ENCODE measurements at regions not wholly inside any gene's neighbourhood (a gene's known extent, or its start where the extent isn't known, plus 50 kb on each side); places are given as distances from the start of the nearest gene placed in this dataset.

GRCh38 chr2:33933203-33933602 is 334.1 kb upstream of the FAM98A start:
- H4K20me1 ChIP-seq (ENCODE audit: low read depth), result no peaks in the 10 kb centered on the region
- H3K4me1 ChIP-seq, result no peaks in the 10 kb centered on the region
- no peak overlapping the region for H3K4me2 ChIP-seq
- H3K36me3 Mint-ChIP-seq, result no peaks in the 10 kb centered on the region
- H3K9me3 ChIP-seq (ENCODE audit: low read depth), result no peaks in the 10 kb centered on the region
- H3F3A ChIP-seq (ENCODE audit: low read depth), result no peaks in the 10 kb centered on the region
- H3K4me3 ChIP-seq, result no peak overlapping the region
- H3K4me1 Mint-ChIP-seq, result peaks cover 2% of the 10 kb centered on the region
- no peak overlapping the region for H3K4me3 Mint-ChIP-seq
- TF ChIP-seq, protein P1, sequence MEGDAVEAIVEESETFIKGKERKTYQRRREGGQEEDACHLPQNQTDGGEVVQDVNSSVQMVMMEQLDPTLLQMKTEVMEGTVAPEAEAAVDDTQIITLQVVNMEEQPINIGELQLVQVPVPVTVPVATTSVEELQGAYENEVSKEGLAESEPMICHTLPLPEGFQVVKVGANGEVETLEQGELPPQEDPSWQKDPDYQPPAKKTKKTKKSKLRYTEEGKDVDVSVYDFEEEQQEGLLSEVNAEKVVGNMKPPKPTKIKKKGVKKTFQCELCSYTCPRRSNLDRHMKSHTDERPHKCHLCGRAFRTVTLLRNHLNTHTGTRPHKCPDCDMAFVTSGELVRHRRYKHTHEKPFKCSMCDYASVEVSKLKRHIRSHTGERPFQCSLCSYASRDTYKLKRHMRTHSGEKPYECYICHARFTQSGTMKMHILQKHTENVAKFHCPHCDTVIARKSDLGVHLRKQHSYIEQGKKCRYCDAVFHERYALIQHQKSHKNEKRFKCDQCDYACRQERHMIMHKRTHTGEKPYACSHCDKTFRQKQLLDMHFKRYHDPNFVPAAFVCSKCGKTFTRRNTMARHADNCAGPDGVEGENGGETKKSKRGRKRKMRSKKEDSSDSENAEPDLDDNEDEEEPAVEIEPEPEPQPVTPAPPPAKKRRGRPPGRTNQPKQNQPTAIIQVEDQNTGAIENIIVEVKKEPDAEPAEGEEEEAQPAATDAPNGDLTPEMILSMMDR (IDR thresholded peaks at IDR 0.05), result no peak
- no peak for TF ChIP-seq EZH2phosphoT487 (IDR thresholded peaks at IDR 0.05)
- no peak for TF ChIP-seq EZH2 (IDR thresholded peaks at IDR 0.05)
- H2AFZ ChIP-seq (replicated peaks), result no peak overlapping the region
- H3K27ac Mint-ChIP-seq, result no peak overlapping the region
- no peaks in the 10 kb centered on the region for H3K27me3 ChIP-seq
- H3K9ac ChIP-seq, result no peak overlapping the region
- no peaks in the 10 kb centered on the region for H3K36me3 ChIP-seq
- no peak for DNase-seq (ENCODE audit: low spot score)
- H3K27ac ChIP-seq, result no peak overlapping the region
- no peaks in the 10 kb centered on the region for H3K27me3 Mint-ChIP-seq (ENCODE audit: insufficient read depth, low read depth)
- H3K79me2 ChIP-seq (ENCODE audit: low read depth), result no peaks in the 10 kb centered on the region
- H3K9me3 Mint-ChIP-seq, result no peaks in the 10 kb centered on the region

DNA sequence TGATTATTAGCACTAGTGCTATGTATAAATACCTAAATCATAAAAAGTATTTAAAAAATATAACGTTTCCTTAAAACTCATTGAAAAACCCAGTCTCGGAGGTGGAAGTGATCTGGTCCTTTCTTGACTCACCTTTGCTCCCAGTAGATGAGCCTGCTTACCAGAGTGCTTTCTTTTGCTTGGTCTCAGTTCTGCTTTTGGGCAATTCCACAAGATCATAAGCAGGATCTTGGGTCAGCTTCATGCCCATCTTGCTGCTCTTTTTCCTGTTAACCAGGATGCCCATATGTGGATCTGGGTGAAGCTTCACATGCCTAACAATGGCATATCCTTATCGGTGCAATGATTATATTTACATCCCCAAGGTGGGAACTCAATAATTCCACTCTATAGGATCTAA is 332.1 kb upstream of the FAM98A start:
- Histone ChIP-seq H3K4me3 (no peak overlapping the region), H3K27ac (no peak overlapping the region), H3K36me3 (no peaks in the 10 kb centered on the region), H4K20me1 (ENCODE audit: low read depth) (no peaks in the 10 kb centered on the region), H3K4me2 (no peak overlapping the region), H3K27me3 (no peaks in the 10 kb centered on the region), H3K9me3 (ENCODE audit: low read depth) (no peaks in the 10 kb centered on the region), H3K9ac (no peak overlapping the region), H3K79me2 (ENCODE audit: low read depth) (no peaks in the 10 kb centered on the region), H3K4me1 (no peaks in the 10 kb centered on the region), H3F3A (ENCODE audit: low read depth) (no peaks in the 10 kb centered on the region), H2AFZ (replicated peaks) (no peak overlapping the region)
- TF ChIP-seq, protein P1 (IDR thresholded peaks at IDR 0.05), result no peak
- no peak for TF ChIP-seq EZH2phosphoT487 (IDR thresholded peaks at IDR 0.05)
- TF ChIP-seq EZH2 (IDR thresholded peaks at IDR 0.05), result no peak
- peaks cover 2% of the 10 kb centered on the region for H3K36me3 Mint-ChIP-seq
- DNase-seq (ENCODE audit: low spot score), result no peak
- H3K27me3 Mint-ChIP-seq (ENCODE audit: insufficient read depth, low read depth), result peaks cover 1% of the 10 kb centered on the region
- H3K27ac Mint-ChIP-seq, result no peak overlapping the region
- peaks cover 4% of the 10 kb centered on the region for H3K4me1 Mint-ChIP-seq
- H3K4me3 Mint-ChIP-seq, result no peak overlapping the region
- peaks cover 3% of the 10 kb centered on the region for H3K9me3 Mint-ChIP-seq

GRCh38 chr2:33929467-33929866 is 330.4 kb upstream of the FAM98A start:
- Histone ChIP-seq H3K4me1 (no peaks in the 10 kb centered on the region), H3K27me3 (no peaks in the 10 kb centered on the region), H2AFZ (replicated peaks) (no peak overlapping the region), H3K9ac (no peak overlapping the region), H3K4me3 (no peak overlapping the region), H3K4me2 (no peak overlapping the region), H3K36me3 (no peaks in the 10 kb centered on the region), H3K27ac (no peak overlapping the region), H3F3A (ENCODE audit: low read depth) (no peaks in the 10 kb centered on the region), H3K79me2 (ENCODE audit: low read depth) (no peaks in the 10 kb centered on the region), H4K20me1 (ENCODE audit: low read depth) (no peaks in the 10 kb centered on the region), H3K9me3 (ENCODE audit: low read depth) (no peaks in the 10 kb centered on the region)
- H3K27ac Mint-ChIP-seq, result no peak overlapping the region
- peaks cover 3% of the 10 kb centered on the region for H3K9me3 Mint-ChIP-seq
- H3K4me1 Mint-ChIP-seq, result peaks cover 14% of the 10 kb centered on the region
- H3K4me3 Mint-ChIP-seq, result no peak overlapping the region
- peaks cover 3% of the 10 kb centered on the region for H3K27me3 Mint-ChIP-seq (ENCODE audit: insufficient read depth, low read depth)
- no peak for TF ChIP-seq EZH2 (IDR thresholded peaks at IDR 0.05)
- no peak for TF ChIP-seq EZH2phosphoT487 (IDR thresholded peaks at IDR 0.05)
- TF ChIP-seq, protein P1 (IDR thresholded peaks at IDR 0.05), result no peak
- DNase-seq (ENCODE audit: low spot score), result no peak
- peaks cover 2% of the 10 kb centered on the region for H3K36me3 Mint-ChIP-seq

Data from neural progenitor cell (in vitro differentiated cells).